ENCODE measurements at regions not wholly inside any gene's neighbourhood (a gene's known extent, or its start where the extent isn't known, plus 50 kb on each side); places are given as distances from the start of the nearest gene placed in this dataset.

GRCh38 chr4:12172198-12172973 lies 743.7 kb upstream of the HS3ST1 start:
- DNase-seq (ENCODE audit: extremely low read depth, low read depth) = no peak
- no peak for TF ChIP-seq CTCF (IDR thresholded peaks at IDR 0.05; ENCODE audit: low read depth, low read length)

GRCh38 chr4:12170308-12170707 lies 741.6 kb upstream of the HS3ST1 start:
- no peak for DNase-seq (ENCODE audit: extremely low read depth, low read depth)
- no peak for TF ChIP-seq CTCF (IDR thresholded peaks at IDR 0.05; ENCODE audit: low read depth, low read length)

GRCh38 chr4:12165616-12166015 lies 736.9 kb upstream of the HS3ST1 start:
- DNase-seq (ENCODE audit: extremely low read depth, low read depth) = no peak
- no peak for TF ChIP-seq CTCF (IDR thresholded peaks at IDR 0.05; ENCODE audit: low read depth, low read length)

- no peak for DNase-seq (ENCODE audit: extremely low read depth, low read depth)
- no peak for TF ChIP-seq CTCF (IDR thresholded peaks at IDR 0.05; ENCODE audit: low read depth, low read length)
Observed at GRCh38 chr4:12146339-12146738, 717.6 kb upstream of the HS3ST1 start.

- DNase-seq (ENCODE audit: extremely low read depth, low read depth) = no peak
Observed at GRCh38 chr4:12145768-12146167, 717.1 kb upstream of the HS3ST1 start.

DNA sequence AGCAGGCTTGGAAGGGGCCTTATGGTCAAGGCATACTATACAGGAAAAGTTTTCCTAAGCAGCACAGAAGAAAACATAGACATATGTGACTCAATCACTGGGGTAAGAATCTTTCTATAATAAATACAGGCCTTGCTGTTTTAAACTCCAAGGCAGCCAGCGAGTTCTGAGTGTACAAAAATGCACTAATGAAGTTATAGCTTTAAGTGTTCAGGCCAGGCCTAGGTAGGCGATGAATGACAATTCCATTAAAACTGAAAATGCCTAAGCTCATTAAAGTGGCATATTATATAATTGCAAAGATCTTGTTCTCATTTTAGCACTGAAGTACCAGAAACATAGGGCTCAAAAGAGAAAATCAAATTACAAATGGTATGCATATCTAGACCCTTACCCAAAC lies 716.4 kb upstream of the HS3ST1 start:
- no peak for TF ChIP-seq CTCF (IDR thresholded peaks at IDR 0.05; ENCODE audit: low read depth, low read length)
- no peak for DNase-seq (ENCODE audit: extremely low read depth, low read depth)

More at GRCh38 chr4:12145768-12146167, 717.1 kb upstream of the HS3ST1 start:
- no peak for TF ChIP-seq CTCF (IDR thresholded peaks at IDR 0.05; ENCODE audit: low read depth, low read length)

DNA sequence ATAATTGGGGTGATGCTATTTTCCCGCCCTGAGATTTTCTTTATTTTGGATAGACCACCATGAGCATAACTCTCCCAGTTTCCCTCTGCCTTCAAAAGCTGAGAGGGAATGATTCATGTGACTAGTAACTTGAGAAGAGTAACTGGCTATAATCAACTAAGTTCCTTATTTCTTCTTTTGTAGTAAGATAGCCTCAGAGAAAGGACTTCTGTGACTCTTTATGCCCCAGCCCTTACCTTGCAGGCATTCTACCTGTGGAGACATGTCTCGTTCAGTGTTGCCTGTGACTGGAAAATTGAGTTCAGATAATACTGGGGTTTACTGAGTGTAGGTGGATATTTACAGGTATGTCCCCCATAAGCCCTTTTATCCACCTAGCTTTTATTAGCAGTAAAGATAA lies 715.4 kb upstream of the HS3ST1 start:
- no peak for DNase-seq (ENCODE audit: extremely low read depth, low read depth)
- no peak for TF ChIP-seq CTCF (IDR thresholded peaks at IDR 0.05; ENCODE audit: low read depth, low read length)
